ENCODE measurements at regions not wholly inside any gene's neighbourhood (a gene's known extent, or its start where the extent isn't known, plus 50 kb on each side); places are given as distances from the start of the nearest gene placed in this dataset.

GRCh38 chr5:147983742-147984141 is 77.4 kb upstream of the C5orf46 start:
- DNase-seq (ENCODE audit: low read depth), result no peak
- no peak overlapping the region for H3K4me3 ChIP-seq (ENCODE audit: low read length)
- no peak for TF ChIP-seq CTCF (conservative IDR thresholded peaks at IDR 0.05; ENCODE audit: low read depth, low read length)

GRCh38 chr5:147981074-147981473 is 74.7 kb upstream of the C5orf46 start:
- H3K4me3 ChIP-seq (ENCODE audit: low read length), result no peak overlapping the region
- no peak for DNase-seq (ENCODE audit: low read depth)
- TF ChIP-seq CTCF (conservative IDR thresholded peaks at IDR 0.05; ENCODE audit: low read depth, low read length), result no peak

- no peak for TF ChIP-seq CTCF (conservative IDR thresholded peaks at IDR 0.05; ENCODE audit: low read depth, low read length)
- H3K4me3 ChIP-seq (ENCODE audit: low read length), result no peak overlapping the region
- no peak for DNase-seq (ENCODE audit: low read depth)
Observed at GRCh38 chr5:147979761-147980160, 73.4 kb upstream of the C5orf46 start.

GRCh38 chr5:147972076-147972840 is 65.9 kb upstream of the C5orf46 start:
- no peak for DNase-seq (ENCODE audit: low read depth)

GRCh38 chr5:147971472-147971871 is 65.1 kb upstream of the C5orf46 start:
- TF ChIP-seq CTCF (conservative IDR thresholded peaks at IDR 0.05; ENCODE audit: low read depth, low read length), result no peak
- no peak for DNase-seq (ENCODE audit: low read depth)

More at GRCh38 chr5:147972076-147972840, 65.9 kb upstream of the C5orf46 start:
- TF ChIP-seq CTCF (conservative IDR thresholded peaks at IDR 0.05; ENCODE audit: low read depth, low read length), result no peak
- no peak overlapping the region for H3K4me3 ChIP-seq (ENCODE audit: low read length)

GRCh38 chr5:147968855-147969254 is 62.5 kb upstream of the C5orf46 start:
- TF ChIP-seq CTCF (conservative IDR thresholded peaks at IDR 0.05; ENCODE audit: low read depth, low read length), result no peak
- DNase-seq (ENCODE audit: low read depth), result no peak
- H3K4me3 ChIP-seq (ENCODE audit: low read length), result no peak overlapping the region

More at GRCh38 chr5:147971472-147971871, 65.1 kb upstream of the C5orf46 start:
- H3K4me3 ChIP-seq (ENCODE audit: low read length), result no peak overlapping the region

- H3K4me3 ChIP-seq (ENCODE audit: low read length), result no peak overlapping the region
- TF ChIP-seq CTCF (conservative IDR thresholded peaks at IDR 0.05; ENCODE audit: low read depth, low read length), result no peak
- no peak for DNase-seq (ENCODE audit: low read depth)
Observed at GRCh38 chr5:147966829-147967228, 60.5 kb upstream of the C5orf46 start.
